ENCODE measurements at regions not wholly inside any gene's neighbourhood (a gene's known extent, or its start where the extent isn't known, plus 50 kb on each side); places are given as distances from the start of the nearest gene placed in this dataset.

- TF ChIP-seq POLR2A (IDR thresholded peaks at IDR 0.05; ENCODE audit: low read length), result no peak
- TF ChIP-seq RFX5 (IDR thresholded peaks at IDR 0.05), result no peak
- no peak for TF ChIP-seq CTCF (IDR thresholded peaks at IDR 0.05)
- TF ChIP-seq ZFP36 (IDR thresholded peaks at IDR 0.05; ENCODE audit: borderline replicate concordance, partially characterized antibody), result no peak
- no peak for TF ChIP-seq RNF2 (IDR thresholded peaks at IDR 0.05; ENCODE audit: borderline replicate concordance, low read depth)
- TF ChIP-seq KDM5A (IDR thresholded peaks at IDR 0.05), result no peak
- no peak for TF ChIP-seq FOXS1 (CRISPR knock-in tag; IDR thresholded peaks at IDR 0.05)
- TF ChIP-seq, protein P1, sequence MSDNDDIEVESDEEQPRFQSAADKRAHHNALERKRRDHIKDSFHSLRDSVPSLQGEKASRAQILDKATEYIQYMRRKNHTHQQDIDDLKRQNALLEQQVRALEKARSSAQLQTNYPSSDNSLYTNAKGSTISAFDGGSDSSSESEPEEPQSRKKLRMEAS (IDR thresholded peaks at IDR 0.05), result no peak
- TF ChIP-seq, protein P2, sequence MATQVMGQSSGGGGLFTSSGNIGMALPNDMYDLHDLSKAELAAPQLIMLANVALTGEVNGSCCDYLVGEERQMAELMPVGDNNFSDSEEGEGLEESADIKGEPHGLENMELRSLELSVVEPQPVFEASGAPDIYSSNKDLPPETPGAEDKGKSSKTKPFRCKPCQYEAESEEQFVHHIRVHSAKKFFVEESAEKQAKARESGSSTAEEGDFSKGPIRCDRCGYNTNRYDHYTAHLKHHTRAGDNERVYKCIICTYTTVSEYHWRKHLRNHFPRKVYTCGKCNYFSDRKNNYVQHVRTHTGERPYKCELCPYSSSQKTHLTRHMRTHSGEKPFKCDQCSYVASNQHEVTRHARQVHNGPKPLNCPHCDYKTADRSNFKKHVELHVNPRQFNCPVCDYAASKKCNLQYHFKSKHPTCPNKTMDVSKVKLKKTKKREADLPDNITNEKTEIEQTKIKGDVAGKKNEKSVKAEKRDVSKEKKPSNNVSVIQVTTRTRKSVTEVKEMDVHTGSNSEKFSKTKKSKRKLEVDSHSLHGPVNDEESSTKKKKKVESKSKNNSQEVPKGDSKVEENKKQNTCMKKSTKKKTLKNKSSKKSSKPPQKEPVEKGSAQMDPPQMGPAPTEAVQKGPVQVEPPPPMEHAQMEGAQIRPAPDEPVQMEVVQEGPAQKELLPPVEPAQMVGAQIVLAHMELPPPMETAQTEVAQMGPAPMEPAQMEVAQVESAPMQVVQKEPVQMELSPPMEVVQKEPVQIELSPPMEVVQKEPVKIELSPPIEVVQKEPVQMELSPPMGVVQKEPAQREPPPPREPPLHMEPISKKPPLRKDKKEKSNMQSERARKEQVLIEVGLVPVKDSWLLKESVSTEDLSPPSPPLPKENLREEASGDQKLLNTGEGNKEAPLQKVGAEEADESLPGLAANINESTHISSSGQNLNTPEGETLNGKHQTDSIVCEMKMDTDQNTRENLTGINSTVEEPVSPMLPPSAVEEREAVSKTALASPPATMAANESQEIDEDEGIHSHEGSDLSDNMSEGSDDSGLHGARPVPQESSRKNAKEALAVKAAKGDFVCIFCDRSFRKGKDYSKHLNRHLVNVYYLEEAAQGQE (IDR thresholded peaks at IDR 0.05), result no peak
- TF ChIP-seq HDAC2 (IDR thresholded peaks at IDR 0.05), result no peak
- TF ChIP-seq, protein P3, sequence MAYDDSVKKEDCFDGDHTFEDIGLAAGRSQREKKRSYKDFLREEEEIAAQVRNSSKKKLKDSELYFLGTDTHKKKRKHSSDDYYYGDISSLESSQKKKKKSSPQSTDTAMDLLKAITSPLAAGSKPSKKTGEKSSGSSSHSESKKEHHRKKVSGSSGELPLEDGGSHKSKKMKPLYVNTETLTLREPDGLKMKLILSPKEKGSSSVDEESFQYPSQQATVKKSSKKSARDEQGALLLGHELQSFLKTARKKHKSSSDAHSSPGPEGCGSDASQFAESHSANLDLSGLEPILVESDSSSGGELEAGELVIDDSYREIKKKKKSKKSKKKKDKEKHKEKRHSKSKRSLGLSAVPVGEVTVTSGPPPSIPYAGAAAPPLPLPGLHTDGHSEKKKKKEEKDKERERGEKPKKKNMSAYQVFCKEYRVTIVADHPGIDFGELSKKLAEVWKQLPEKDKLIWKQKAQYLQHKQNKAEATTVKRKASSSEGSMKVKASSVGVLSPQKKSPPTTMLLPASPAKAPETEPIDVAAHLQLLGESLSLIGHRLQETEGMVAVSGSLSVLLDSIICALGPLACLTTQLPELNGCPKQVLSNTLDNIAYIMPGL (CRISPR knock-in tag; IDR thresholded peaks at IDR 0.05; ENCODE audit: borderline replicate concordance), result no peak
- TF ChIP-seq CHD2 (IDR thresholded peaks at IDR 0.05; ENCODE audit: low read length, partially characterized antibody), result no peak
- TF ChIP-seq JUN (IDR thresholded peaks at IDR 0.05), result no peak
Measured at GRCh38 chr4:156443488-156443887, 489.8 kb upstream of the CTSO start.

All from A549 (cell line).